Natural killer cell (primary cell): ENCODE measurements at regions not wholly inside any gene's neighbourhood (a gene's known extent, or its start where the extent isn't known, plus 50 kb on each side); places are given as distances from the start of the nearest gene placed in this dataset.

ENCODE experiments used
- ATAC-seq, 3 donors: fragments of 150-1000 bp in 2 of 3; fragments of 200-7000 bp in 1 of 3; cut with Tn5 transposase; 1 replicate in 1 of 3; 2 replicates in 2 of 3; pipeline ENCODE4 v1.10.0; 2021; ENCODE audit warnings: mild to moderate bottlenecking in 2 of 3, moderate library complexity in 2 of 3
- DNase-seq, 2 donors: peaks; one replicate each; pipeline versions ENCODE4 v3.0.0 to v3.0.0-alpha.2; 2013 to 2021; ENCODE audit warnings: mixed read lengths in 1 of 2
- H3K27ac ChIP-seq: one replicate; pipeline ENCODE4 v1.5.1; 2013; ENCODE audit warnings: mild to moderate bottlenecking, low read length
- H3K27me3 ChIP-seq: one replicate; pipeline ENCODE4 v1.6.1; 2013; ENCODE audit warnings: low read length; ENCODE audit not compliant: control insufficient read depth, insufficient read depth
- H3K36me3 ChIP-seq: one replicate; pipeline ENCODE4 v1.6.1; 2013; ENCODE audit warnings: low read length; ENCODE audit not compliant: control insufficient read depth, insufficient read depth
- H3K4me1 ChIP-seq: one replicate; pipeline ENCODE4 v1.6.1; 2013; ENCODE audit warnings: low read length; ENCODE audit not compliant: control insufficient read depth, insufficient read depth
- H3K4me3 ChIP-seq: one replicate; pipeline ENCODE4 v1.5.1; 2013; ENCODE audit warnings: low read length
- H3K9me3 ChIP-seq: one replicate; pipeline ENCODE4 v1.6.1; 2013; ENCODE audit warnings: low read length; ENCODE audit not compliant: control insufficient read depth, insufficient read depth
- H3K27ac Mint-ChIP-seq, 2 donors: one replicate each; pipeline ENCODE4 v1.8.0; 2022; ENCODE audit warnings: mild to moderate bottlenecking in 2 of 2, mixed read lengths in 2 of 2, moderate library complexity in 1 of 2
- H3K27me3 Mint-ChIP-seq, 2 donors: one replicate each; pipeline ENCODE4 v1.8.0; 2022; ENCODE audit warnings: low read depth in 2 of 2, mixed read lengths in 2 of 2
- H3K36me3 Mint-ChIP-seq: one replicate; pipeline ENCODE4 v1.8.0; 2022; ENCODE audit warnings: mixed read lengths
- H3K4me1 Mint-ChIP-seq, 2 donors: one replicate each; pipeline ENCODE4 v1.8.0; 2022; ENCODE audit warnings: mixed read lengths in 2 of 2
- H3K4me3 Mint-ChIP-seq: one replicate; pipeline ENCODE4 v1.8.0; 2022; ENCODE audit warnings: mild to moderate bottlenecking, moderate library complexity, mixed read lengths
- H3K9me3 Mint-ChIP-seq, 2 donors: one replicate each; pipeline ENCODE4 v1.8.0; 2022; ENCODE audit warnings: mixed read lengths in 2 of 2
- CTCF ChIP-seq: fragments of 200-600 bp; IDR thresholded peaks from one replicate; pipeline ENCODE4 v1.8.0; 2022; ENCODE audit warnings: antibody characterized with exemption
- WGBS: methylation state at CpG from one replicate; pipeline ENCODE4 v1.1.7; 2013; ENCODE audit warnings: missing lambda C conversion rate; ENCODE audit not compliant: insufficient coverage; 5-methylcytosine and 5-hydroxymethylcytosine counted together
- intact Hi-C: fragments of 100-400 bp; cut with micrococcal nuclease; formaldehyde crosslinking; loops from one replicate; pipeline ENCODE4 v1.14.2; 2022

GRCh38 chr10:128929767-128930166, 537.3 kb upstream of the MGMT start:
- no peaks in the 10 kb centered on the region for H3K9me3 Mint-ChIP-seq
- WGBS = 9% methylated on average over 1 of the region's 2 CpGs
- DNase-seq (no peak), ATAC-seq (no peak)
- Histone ChIP-seq H3K27me3 (no peaks in the 10 kb centered on the region), H3K27ac (no peak overlapping the region), H3K36me3 (no peaks in the 10 kb centered on the region), H3K4me1 (no peaks in the 10 kb centered on the region), H3K4me3 (no peak overlapping the region), H3K9me3 (no peaks in the 10 kb centered on the region)
- no peak overlapping the region for H3K4me3 Mint-ChIP-seq
- intact Hi-C loops = no loop called here
- H3K27me3 Mint-ChIP-seq = peaks cover 8 to 13% of the 10 kb centered on the region in 2 donors
- no peak overlapping the region for H3K27ac Mint-ChIP-seq
- no peak for TF ChIP-seq CTCF
- no peaks in the 10 kb centered on the region for H3K36me3 Mint-ChIP-seq
- no peaks in the 10 kb centered on the region for H3K4me1 Mint-ChIP-seq

GRCh38 chr10:128930515-128930914, 536.5 kb upstream of the MGMT start:
- H3K4me3 ChIP-seq = no peak overlapping the region
- Mint-ChIP-seq H3K27me3 (peaks cover 8 to 14% of the 10 kb centered on the region in 2 donors), H3K9me3 (no peaks in the 10 kb centered on the region), H3K27ac (no peak overlapping the region), H3K36me3 (no peaks in the 10 kb centered on the region), H3K4me3 (no peak overlapping the region), H3K4me1 (no peaks in the 10 kb centered on the region)
- intact Hi-C loops = no loop called here
- no peaks in the 10 kb centered on the region for H3K4me1 ChIP-seq
- no peak overlapping the region for H3K27ac ChIP-seq
- ATAC-seq (no peak), DNase-seq (no peak)
- H3K9me3 ChIP-seq = no peaks in the 10 kb centered on the region
- WGBS = 77% methylated on average over 6 of the region's 6 CpGs
- no peak for TF ChIP-seq CTCF
- H3K36me3 ChIP-seq = no peaks in the 10 kb centered on the region
- no peaks in the 10 kb centered on the region for H3K27me3 ChIP-seq

- Mint-ChIP-seq H3K4me1 (no peaks in the 10 kb centered on the region), H3K27ac (no peak overlapping the region), H3K27me3 (peaks cover 3 to 30% of the 10 kb centered on the region in 2 donors), H3K4me3 (no peak overlapping the region), H3K9me3 (no peaks in the 10 kb centered on the region), H3K36me3 (no peaks in the 10 kb centered on the region)
- 88% methylated on average over 17 of the region's 19 CpGs for WGBS
- Histone ChIP-seq H3K4me1 (no peaks in the 10 kb centered on the region), H3K9me3 (no peaks in the 10 kb centered on the region), H3K36me3 (no peaks in the 10 kb centered on the region), H3K27ac (no peak overlapping the region), H3K27me3 (no peaks in the 10 kb centered on the region), H3K4me3 (no peak overlapping the region)
- DNase-seq (no peak), ATAC-seq (no peak)
- no peak for TF ChIP-seq CTCF
- intact Hi-C loops = no loop called here
Observed at GRCh38 chr10:128932071-128932820, 534.8 kb upstream of the MGMT start.

- no peak overlapping the region for H3K27ac ChIP-seq
- no peak for ATAC-seq
- intact Hi-C loops = no loop called here
- H3K4me3 ChIP-seq = no peak overlapping the region
- no peak for TF ChIP-seq CTCF
- no peaks in the 10 kb centered on the region for H3K4me1 ChIP-seq
- no peak overlapping the region for H3K27ac Mint-ChIP-seq
- no peak for DNase-seq
- WGBS = 51% methylated on average over 4 of the region's 6 CpGs
- no peaks in the 10 kb centered on the region for H3K9me3 ChIP-seq
- H3K36me3 ChIP-seq = no peaks in the 10 kb centered on the region
- no peaks in the 10 kb centered on the region for H3K36me3 Mint-ChIP-seq
- H3K27me3 Mint-ChIP-seq = peaks cover 0 to 34% of the 10 kb centered on the region in 2 donors
- no peak overlapping the region for H3K4me3 Mint-ChIP-seq
- H3K9me3 Mint-ChIP-seq = no peaks in the 10 kb centered on the region
- no peaks in the 10 kb centered on the region for H3K4me1 Mint-ChIP-seq
- H3K27me3 ChIP-seq = no peaks in the 10 kb centered on the region
Observed at GRCh38 chr10:128934492-128934891, 532.5 kb upstream of the MGMT start.
